ENCODE measurements at regions not wholly inside any gene's neighbourhood (a gene's known extent, or its start where the extent isn't known, plus 50 kb on each side); places are given as distances from the start of the nearest gene placed in this dataset.

DNA sequence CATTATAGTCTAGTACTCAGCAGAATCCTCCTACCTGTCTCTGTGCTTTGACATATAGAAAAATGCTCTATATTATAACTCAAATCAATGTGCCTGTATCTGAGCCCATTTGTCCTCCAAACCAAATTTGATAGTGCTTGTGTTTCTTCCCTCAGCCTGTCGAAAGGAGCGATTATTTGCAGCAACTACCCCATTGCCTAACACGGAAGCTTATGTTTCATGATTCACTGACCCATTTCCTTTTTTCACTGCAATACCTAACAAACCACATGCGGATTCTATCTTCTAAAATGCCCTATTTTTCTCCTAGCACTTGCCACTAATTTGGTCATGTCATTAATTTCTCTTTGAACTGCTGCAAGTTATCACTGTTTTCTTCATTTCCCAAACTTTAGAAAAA is 1220.6 kb upstream of the CADM2 start:
- H3K27me3 ChIP-seq: no peaks in the 10 kb centered on the region
- no peak overlapping the region for H3K27ac ChIP-seq
- H3K4me2 ChIP-seq: no peak overlapping the region
- TF ChIP-seq EZH2 (IDR thresholded peaks at IDR 0.05; ENCODE audit: borderline replicate concordance) (no peak), EZH2phosphoT487 (IDR thresholded peaks at IDR 0.05; ENCODE audit: low read depth, severe bottlenecking, unreplicated experiment) (no peak)
- TF ChIP-seq, protein P1, sequence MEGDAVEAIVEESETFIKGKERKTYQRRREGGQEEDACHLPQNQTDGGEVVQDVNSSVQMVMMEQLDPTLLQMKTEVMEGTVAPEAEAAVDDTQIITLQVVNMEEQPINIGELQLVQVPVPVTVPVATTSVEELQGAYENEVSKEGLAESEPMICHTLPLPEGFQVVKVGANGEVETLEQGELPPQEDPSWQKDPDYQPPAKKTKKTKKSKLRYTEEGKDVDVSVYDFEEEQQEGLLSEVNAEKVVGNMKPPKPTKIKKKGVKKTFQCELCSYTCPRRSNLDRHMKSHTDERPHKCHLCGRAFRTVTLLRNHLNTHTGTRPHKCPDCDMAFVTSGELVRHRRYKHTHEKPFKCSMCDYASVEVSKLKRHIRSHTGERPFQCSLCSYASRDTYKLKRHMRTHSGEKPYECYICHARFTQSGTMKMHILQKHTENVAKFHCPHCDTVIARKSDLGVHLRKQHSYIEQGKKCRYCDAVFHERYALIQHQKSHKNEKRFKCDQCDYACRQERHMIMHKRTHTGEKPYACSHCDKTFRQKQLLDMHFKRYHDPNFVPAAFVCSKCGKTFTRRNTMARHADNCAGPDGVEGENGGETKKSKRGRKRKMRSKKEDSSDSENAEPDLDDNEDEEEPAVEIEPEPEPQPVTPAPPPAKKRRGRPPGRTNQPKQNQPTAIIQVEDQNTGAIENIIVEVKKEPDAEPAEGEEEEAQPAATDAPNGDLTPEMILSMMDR (IDR thresholded peaks at IDR 0.05; ENCODE audit: poor library complexity): no peak
- no peak overlapping the region for H2AFZ ChIP-seq
- no peaks in the 10 kb centered on the region for H4K20me1 ChIP-seq (ENCODE audit: insufficient read depth, poor library complexity, severe bottlenecking)
- WGBS (ENCODE audit: low lambda C conversion rate, missing lambda C conversion rate): 92% methylated on average over 4 of the region's 4 CpGs
- H3K4me1 ChIP-seq (ENCODE audit: insufficient read depth): no peaks in the 10 kb centered on the region
- H3K9me3 ChIP-seq (ENCODE audit: low read depth): no peaks in the 10 kb centered on the region
- no peak overlapping the region for H3K4me3 ChIP-seq
- H3K9me2 ChIP-seq (replicated peaks; ENCODE audit: insufficient read depth): no peaks in the 10 kb centered on the region
- no peak for DNase-seq (ENCODE audit: low spot score)
- no peaks in the 10 kb centered on the region for H3K36me3 ChIP-seq (replicated peaks; ENCODE audit: insufficient read depth, low read depth)
- H3K79me2 ChIP-seq: no peaks in the 10 kb centered on the region

DNA sequence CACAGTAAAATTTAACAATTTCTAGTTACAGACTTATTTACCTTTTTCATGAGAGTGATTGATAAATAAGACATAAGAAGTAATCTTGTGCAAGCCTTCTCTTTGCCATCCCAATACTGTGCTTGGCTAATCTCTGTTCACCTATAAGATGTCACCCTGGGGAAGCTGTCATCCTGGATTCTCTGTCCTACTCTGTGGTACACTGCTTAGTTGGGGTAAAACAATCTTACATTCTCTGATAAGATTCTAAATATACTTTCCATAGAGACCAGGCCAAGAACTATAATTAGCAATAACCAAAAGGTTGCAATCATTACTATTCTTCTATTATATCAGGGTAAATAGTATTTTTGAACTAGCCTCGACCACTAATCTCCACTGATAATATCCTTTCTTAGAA is 1218.3 kb upstream of the CADM2 start:
- H3K9me2 ChIP-seq (replicated peaks; ENCODE audit: insufficient read depth): no peaks in the 10 kb centered on the region
- no peak for TF ChIP-seq EZH2phosphoT487 (IDR thresholded peaks at IDR 0.05; ENCODE audit: low read depth, severe bottlenecking, unreplicated experiment)
- TF ChIP-seq, protein P1 (IDR thresholded peaks at IDR 0.05; ENCODE audit: poor library complexity): no peak
- TF ChIP-seq EZH2 (IDR thresholded peaks at IDR 0.05; ENCODE audit: borderline replicate concordance): no peak
- H3K36me3 ChIP-seq (replicated peaks; ENCODE audit: insufficient read depth, low read depth): no peaks in the 10 kb centered on the region
- no peaks in the 10 kb centered on the region for H3K9me3 ChIP-seq (ENCODE audit: low read depth)
- 69% methylated on average over 1 of the region's 1 CpG for WGBS (ENCODE audit: low lambda C conversion rate, missing lambda C conversion rate)
- H3K27me3 ChIP-seq: no peaks in the 10 kb centered on the region
- no peaks in the 10 kb centered on the region for H3K4me1 ChIP-seq (ENCODE audit: insufficient read depth)
- no peak for DNase-seq (ENCODE audit: low spot score)
- H3K79me2 ChIP-seq: no peaks in the 10 kb centered on the region
- H2AFZ ChIP-seq: no peak overlapping the region
- H4K20me1 ChIP-seq (ENCODE audit: insufficient read depth, poor library complexity, severe bottlenecking): no peaks in the 10 kb centered on the region
- H3K4me3 ChIP-seq: no peak overlapping the region
- H3K27ac ChIP-seq: no peak overlapping the region
- H3K4me2 ChIP-seq: no peak overlapping the region

DNA sequence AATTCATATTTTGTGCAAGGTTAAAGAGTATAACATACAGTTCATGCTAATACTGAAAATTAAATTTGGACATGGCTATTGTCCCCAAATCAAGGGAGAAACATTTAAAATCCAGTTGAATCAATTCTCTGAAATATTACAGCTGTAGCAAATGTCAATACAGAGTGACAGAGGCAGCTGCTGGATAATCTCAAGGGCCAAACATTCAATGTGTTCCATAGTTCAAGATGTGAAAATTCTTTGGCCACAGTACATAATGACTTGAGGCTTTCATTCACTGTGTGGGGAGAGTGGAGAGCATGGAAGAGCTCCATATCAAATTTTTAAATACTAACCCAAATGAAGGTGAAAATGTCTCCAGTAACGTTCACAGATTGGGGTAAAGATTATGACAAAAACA is 1192.8 kb upstream of the CADM2 start:
- H2AFZ ChIP-seq: no peak overlapping the region
- H3K9me3 ChIP-seq (ENCODE audit: low read depth): no peaks in the 10 kb centered on the region
- TF ChIP-seq EZH2 (IDR thresholded peaks at IDR 0.05; ENCODE audit: borderline replicate concordance): no peak
- TF ChIP-seq, protein P1 (IDR thresholded peaks at IDR 0.05; ENCODE audit: poor library complexity): no peak
- WGBS (ENCODE audit: low lambda C conversion rate, missing lambda C conversion rate): 70% methylated on average over 1 of the region's 1 CpG
- no peak overlapping the region for H3K27ac ChIP-seq
- no peaks in the 10 kb centered on the region for H4K20me1 ChIP-seq (ENCODE audit: insufficient read depth, poor library complexity, severe bottlenecking)
- H3K4me1 ChIP-seq (ENCODE audit: insufficient read depth): no peaks in the 10 kb centered on the region
- no peak overlapping the region for H3K4me3 ChIP-seq
- no peak for DNase-seq (ENCODE audit: low spot score)
- H3K79me2 ChIP-seq: no peaks in the 10 kb centered on the region
- H3K27me3 ChIP-seq: no peaks in the 10 kb centered on the region
- H3K9me2 ChIP-seq (replicated peaks; ENCODE audit: insufficient read depth): no peaks in the 10 kb centered on the region
- no peak overlapping the region for H3K4me2 ChIP-seq
- H3K36me3 ChIP-seq (replicated peaks; ENCODE audit: insufficient read depth, low read depth): no peaks in the 10 kb centered on the region

Data from hepatocyte (in vitro differentiated cells).